Thyroid gland (tissue), 4 donors: ENCODE measurements at regions not wholly inside any gene's neighbourhood (a gene's known extent, or its start where the extent isn't known, plus 50 kb on each side); places are given as distances from the start of the nearest gene placed in this dataset.

Source experiments
- POLR2A ChIP-seq, 2 donors: fragments of 450-650 bp; IDR thresholded peaks; one replicate each; pipeline ENCODE4 v1.6.1; 2017; ENCODE audit warnings: antibody characterized with exemption in 2 of 2, mild to moderate bottlenecking in 2 of 2, moderate library complexity in 1 of 2
- TF ChIP-seq, protein P1 (sequence below), 6 experiments: fragments of 200-600 bp in 3 of 6; fragments of 450-650 bp in 3 of 6; sonication (generic) in 3 of 6; IDR thresholded peaks; one replicate each; pipeline ENCODE4 v1.5.1; 2016 to 2019; ENCODE audit warnings: antibody characterized with exemption in 6 of 6, mild to moderate bottlenecking in 2 of 6, inconsistent platforms in 1 of 6, moderate library complexity in 1 of 6

DNA sequence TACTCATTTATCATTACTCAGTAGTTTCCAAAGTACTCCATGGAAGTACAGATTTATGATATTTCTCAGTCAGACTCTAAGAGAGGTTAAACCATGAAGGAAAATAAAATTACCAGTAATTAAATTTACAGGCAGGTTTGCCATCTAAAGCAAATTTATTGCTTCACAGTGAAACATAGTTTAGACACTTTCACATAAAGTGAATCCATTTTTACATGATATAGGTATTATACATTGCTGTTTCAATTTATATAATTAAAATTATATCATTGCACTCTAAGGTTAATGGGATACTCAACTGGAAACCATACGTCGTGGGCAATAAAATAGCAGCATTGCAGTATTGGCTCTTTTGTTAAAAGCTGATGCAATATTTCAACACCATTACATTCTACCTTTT is 202.8 kb downstream of the SLIT2 start:
- TF ChIP-seq, protein P1, sequence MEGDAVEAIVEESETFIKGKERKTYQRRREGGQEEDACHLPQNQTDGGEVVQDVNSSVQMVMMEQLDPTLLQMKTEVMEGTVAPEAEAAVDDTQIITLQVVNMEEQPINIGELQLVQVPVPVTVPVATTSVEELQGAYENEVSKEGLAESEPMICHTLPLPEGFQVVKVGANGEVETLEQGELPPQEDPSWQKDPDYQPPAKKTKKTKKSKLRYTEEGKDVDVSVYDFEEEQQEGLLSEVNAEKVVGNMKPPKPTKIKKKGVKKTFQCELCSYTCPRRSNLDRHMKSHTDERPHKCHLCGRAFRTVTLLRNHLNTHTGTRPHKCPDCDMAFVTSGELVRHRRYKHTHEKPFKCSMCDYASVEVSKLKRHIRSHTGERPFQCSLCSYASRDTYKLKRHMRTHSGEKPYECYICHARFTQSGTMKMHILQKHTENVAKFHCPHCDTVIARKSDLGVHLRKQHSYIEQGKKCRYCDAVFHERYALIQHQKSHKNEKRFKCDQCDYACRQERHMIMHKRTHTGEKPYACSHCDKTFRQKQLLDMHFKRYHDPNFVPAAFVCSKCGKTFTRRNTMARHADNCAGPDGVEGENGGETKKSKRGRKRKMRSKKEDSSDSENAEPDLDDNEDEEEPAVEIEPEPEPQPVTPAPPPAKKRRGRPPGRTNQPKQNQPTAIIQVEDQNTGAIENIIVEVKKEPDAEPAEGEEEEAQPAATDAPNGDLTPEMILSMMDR (IDR thresholded peaks at IDR 0.05), result no peak
- TF ChIP-seq POLR2A (IDR thresholded peaks at IDR 0.05), result no peak
